Heart left ventricle (tissue), 16 donors: ENCODE measurements at regions not wholly inside any gene's neighbourhood (a gene's known extent, or its start where the extent isn't known, plus 50 kb on each side); places are given as distances from the start of the nearest gene placed in this dataset.

Experiments used
- ATAC-seq, 4 donors: fragments of 200-7000 bp; cut with Tn5 transposase; one replicate each; pipeline ENCODE4 v1.9.1; 2020 to 2022; ENCODE audit warnings: moderate library complexity in 4 of 4, mild to moderate bottlenecking in 3 of 4, moderate number of reproducible peaks in 1 of 4
- DNase-seq, 5 donors: peaks; one replicate each; pipeline ENCODE4 v3.0.0-alpha.2; 2020
- H3K27ac ChIP-seq, 12 donors: fragments of 200-600 bp; sonication (generic) in 4 of 12; one replicate each; pipeline versions ENCODE4 v1.5.0 to v1.8.0; 2016 to 2022; ENCODE audit warnings: mild to moderate bottlenecking in 2 of 12
- H3K27me3 ChIP-seq, 9 donors: fragments of 200-600 bp; sonication (generic) in 2 of 9; one replicate each; pipeline versions ENCODE4 v1.5.1 to v1.8.0; 2016 to 2022; ENCODE audit warnings: mild to moderate bottlenecking in 3 of 9
- H3K36me3 ChIP-seq, 9 donors: fragments of 200-600 bp; sonication (generic) in 2 of 9; one replicate each; pipeline versions ENCODE4 v1.5.0 to v1.8.0; 2018 to 2022; ENCODE audit warnings: mild to moderate bottlenecking in 2 of 9
- H3K4me1 ChIP-seq, 12 donors: fragments of 200-600 bp; sonication (generic) in 4 of 12; one replicate each; pipeline versions ENCODE4 v1.5.0 to v1.8.0; 2016 to 2022; ENCODE audit warnings: mild to moderate bottlenecking in 3 of 12
- H3K4me3 ChIP-seq, 12 donors: fragments of 200-600 bp; sonication (generic) in 4 of 12; one replicate each; pipeline versions ENCODE4 v1.5.0 to v1.8.0; 2017 to 2022; ENCODE audit warnings: mild to moderate bottlenecking in 9 of 12, moderate library complexity in 4 of 12
- H3K9me3 ChIP-seq, 12 donors: fragments of 200-600 bp; sonication (generic) in 4 of 12; one replicate each; pipeline versions ENCODE4 v1.5.0 to v1.8.0; 2016 to 2022; ENCODE audit warnings: mild to moderate bottlenecking in 1 of 12
- CTCF ChIP-seq, 12 donors: fragments of 200-600 bp; sonication (generic) in 4 of 12; IDR thresholded peaks; one replicate each; pipeline versions ENCODE4 v1.5.0 to v1.8.0; 2018 to 2022; ENCODE audit warnings: antibody characterized with exemption in 12 of 12, mild to moderate bottlenecking in 5 of 12
- POLR2A ChIP-seq, 2 donors: fragments of 450-650 bp; IDR thresholded peaks; one replicate each; pipeline ENCODE4 v1.6.1; 2017; ENCODE audit warnings: antibody characterized with exemption in 2 of 2, mild to moderate bottlenecking in 2 of 2, moderate library complexity in 2 of 2
- WGBS, 4 donors: extraction: QIAGEN DNeasy Blood & Tissue Kit in 2 of 4; methylation state at CpG; one replicate each; pipeline versions ENCODE4 v1.1.5 to v1.1.7; 2013 to 2018; 5-methylcytosine and 5-hydroxymethylcytosine counted together
- intact Hi-C, 10 donors: fragments of 100-400 bp; cut with DNase I; formaldehyde crosslinking; loops; one replicate each; pipeline versions ENCODE4 v1.11.1 to v1.14.2; 2022
- donor health status: ischemic (EF 13 %, LVEDD 7.1; RV severe dilation, severe dysfunction).
- donor health status: healthy with polysubstance abuse.
- donor health status: DM: no; HTN: yes; CAD: no.
- donor health status: DM: no; HTN: no; CAD: no.
- donor health status: ischemic (EF 25% LVEDD 6.9; RV normal size, moderate dysfunction).
- donor health status: ischemic (EF 25% LVEDD 5.7; RV mildly dilated, moderate dysfunction).
- donor health status: healthy.
- donor health status: DM: yes; HTN: yes; CAD: no.
- donor health status: ischemic (EF 35%, LVEDD 5.7; RV mildly dilated, moderate dysfunction).
- donor health status: nonischemic (EF 11% LVEDD 7.7; RV severe dilation, severe dysfunction).
- donor health status: DM: yes; HTN: yes; CAD: no.
- donor health status: PGD.
- donor health status: ischemic (EF 29% LVEDD 5.4; RV normal size, mild dysfunction).
- donor health status: nonischemic (EF 23%, LVEDD 6.1; RV moderate dilation, normal function).

GRCh38 chr1:234862944-234863515 lies 253.1 kb upstream of the IRF2BP2 start:
- Histone ChIP-seq H3K27ac (peak overlapping the region; percentile 63 to 82 (median 77)), H3K4me3 (peak overlapping the region in 5 of 12 donors; percentile 1 to 27 (median 8)), H3K4me1 (peaks cover 0 to 46% (median 32%) of the 10 kb centered on the region in 12 donors), H3K36me3 (no peaks in the 10 kb centered on the region), H3K9me3 (peaks cover 0 to 10% (median 0%) of the 10 kb centered on the region in 12 donors), H3K27me3 (no peaks in the 10 kb centered on the region)
- 22 to 49% (median 25%) methylated on average over 13 of the region's 13 CpGs for WGBS, 4 donors
- intact Hi-C loops: loop anchor here in 3 of 10 donors (5.0 to 10.0 kb wide), 4 partner anchors 54 to 251 kb away; partner anchors contain the start of gene IRF2BP2 (in 1 of the 3)
- TF ChIP-seq CTCF (IDR thresholded peaks at IDR 0.05) (no peak), POLR2A (IDR thresholded peaks at IDR 0.05) (no peak)
- ATAC-seq: peak; percentile 62 to 79 (median 73)
- peak; percentile 79 to 88 (median 85) for DNase-seq

- Histone ChIP-seq H3K4me1 (peaks cover 0 to 46% (median 28%) of the 10 kb centered on the region in 12 donors), H3K27ac (peak overlapping the region; percentile 63 to 82 (median 77)), H3K36me3 (no peaks in the 10 kb centered on the region), H3K27me3 (no peaks in the 10 kb centered on the region), H3K9me3 (peaks cover 0 to 10% (median 0%) of the 10 kb centered on the region in 12 donors), H3K4me3 (peak overlapping the region in 5 of 12 donors; percentile 1 to 27 (median 8))
- TF ChIP-seq CTCF (IDR thresholded peaks at IDR 0.05): no peak
- no peak for DNase-seq
- WGBS, 4 donors: 48 to 65% (median 53%) methylated on average over 7 of the region's 7 CpGs
- peak in 2 of 4 donors; percentile 3 to 19 for ATAC-seq
- intact Hi-C loops: loop anchor here in 3 of 10 donors (5.0 to 10.0 kb wide), 4 partner anchors 55 to 250 kb away; partner anchors contain the start of gene IRF2BP2 (in 1 of the 3)
Measured at GRCh38 chr1:234862360-234862943, 252.5 kb upstream of the IRF2BP2 start.

GRCh38 chr1:234861761-234862160 lies 251.8 kb upstream of the IRF2BP2 start:
- DNase-seq (no peak), ATAC-seq (no peak)
- WGBS, 4 donors: 95 to 96% (median 95%) methylated on average over 4 of the region's 4 CpGs
- H3K27me3 ChIP-seq: no peaks in the 10 kb centered on the region
- H3K36me3 ChIP-seq: no peaks in the 10 kb centered on the region
- H3K9me3 ChIP-seq: peaks cover 0 to 10% (median 0%) of the 10 kb centered on the region in 12 donors
- no peak overlapping the region for H3K4me3 ChIP-seq
- TF ChIP-seq CTCF (IDR thresholded peaks at IDR 0.05) (no peak), POLR2A (IDR thresholded peaks at IDR 0.05) (no peak)
- intact Hi-C loops: loop anchor here in 3 of 10 donors (5.0 to 10.0 kb wide), 4 partner anchors 56 to 249 kb away; partner anchors contain the start of gene IRF2BP2 (in 1 of the 3)
- peak overlapping the region in 2 of 12 donors; percentile 78 for H3K27ac ChIP-seq
- H3K4me1 ChIP-seq: peaks cover 0 to 43% (median 28%) of the 10 kb centered on the region in 12 donors

GRCh38 chr1:234861024-234861620 lies 251.1 kb upstream of the IRF2BP2 start:
- no peak for DNase-seq
- intact Hi-C loops: loop anchor here in 3 of 10 donors (5.0 to 10.0 kb wide), 4 partner anchors 56 to 249 kb away; partner anchors contain the start of gene IRF2BP2 (in 1 of the 3)
- Histone ChIP-seq H3K27ac (no peak overlapping the region), H3K27me3 (no peaks in the 10 kb centered on the region), H3K4me3 (no peak overlapping the region), H3K4me1 (peaks cover 0 to 36% (median 24%) of the 10 kb centered on the region in 12 donors), H3K9me3 (peaks cover 0 to 10% (median 0%) of the 10 kb centered on the region in 12 donors), H3K36me3 (no peaks in the 10 kb centered on the region)
- ATAC-seq: no peak
- TF ChIP-seq CTCF (IDR thresholded peaks at IDR 0.05) (no peak), POLR2A (IDR thresholded peaks at IDR 0.05) (no peak)
- 98 to 100% (median 100%) methylated on average over 2 of the region's 2 CpGs for WGBS, 4 donors
